Neural cell (in vitro differentiated cells): ENCODE measurements at regions not wholly inside any gene's neighbourhood (a gene's known extent, or its start where the extent isn't known, plus 50 kb on each side); places are given as distances from the start of the nearest gene placed in this dataset.

ENCODE experiments used
- H2AFZ ChIP-seq: fragments of 200-600, 300-800 bp; sonication (generic), shearing (Covaris generic); 2 replicates; pipeline ENCODE4 v1.6.0; 2014; ENCODE audit warnings: low read depth, mild to moderate bottlenecking, antibody characterized with exemption, low read length, moderate library complexity
- H3F3A ChIP-seq: fragments of 200-600 bp; shearing (Covaris generic); 2 replicates; pipeline ENCODE4 v1.6.1; 2016; ENCODE audit warnings: mild to moderate bottlenecking, moderate library complexity, mixed read lengths, antibody characterized with exemption, low read length; ENCODE audit not compliant: insufficient read depth, poor library complexity, severe bottlenecking
- H3K27ac ChIP-seq: fragments of 200-600, 300-800 bp; sonication (generic), shearing (Covaris generic); 2 replicates; pipeline ENCODE4 v1.5.1; 2014; ENCODE audit warnings: mild to moderate bottlenecking, low read length, moderate library complexity
- H3K27me3 ChIP-seq: fragments of 300-800, 200-600 bp; sonication (generic), shearing (Covaris generic); 2 replicates; pipeline ENCODE4 v1.6.0; 2014; ENCODE audit warnings: mild to moderate bottlenecking, low read depth, low read length, moderate library complexity; ENCODE audit not compliant: insufficient read depth
- H3K36me3 ChIP-seq: fragments of 300-800, 200-600 bp; sonication (generic), shearing (Covaris generic); 2 replicates; pipeline ENCODE4 v1.5.1; 2014; ENCODE audit warnings: mild to moderate bottlenecking, antibody characterized with exemption, low read length, moderate library complexity; ENCODE audit not compliant: insufficient read depth
- H3K4me2 ChIP-seq: fragments of 300-800, 200-600 bp; sonication (generic), shearing (Covaris generic); 2 replicates; pipeline ENCODE4 v1.6.0; 2014; ENCODE audit warnings: mild to moderate bottlenecking, low read length
- H3K4me3 ChIP-seq: fragments of 300-800, 200-600 bp; sonication (generic), shearing (Covaris generic); 2 replicates; pipeline ENCODE4 v1.5.1; 2014; ENCODE audit warnings: mild to moderate bottlenecking, low read length, moderate library complexity
- H3K79me2 ChIP-seq: fragments of 200-600 bp; shearing (Covaris generic); replicated peaks from 2 replicates; pipeline ENCODE4 v1.6.0; 2014; ENCODE audit warnings: mild to moderate bottlenecking, low read length, moderate library complexity; ENCODE audit not compliant: insufficient read depth
- H3K9ac ChIP-seq: fragments of 300-800, 200-600 bp; sonication (generic), shearing (Covaris generic); 2 replicates; pipeline ENCODE4 v1.6.1; 2016; ENCODE audit warnings: mild to moderate bottlenecking, low read length, mixed read lengths
- H3K9me2 ChIP-seq: fragments of 200-600 bp; shearing (Covaris generic); 2 replicates; pipeline ENCODE4 v1.6.1; 2016; ENCODE audit warnings: mild to moderate bottlenecking, low read length, mixed read lengths; ENCODE audit not compliant: insufficient read depth
- H3K9me3 ChIP-seq: fragments of 200-600, 300-800 bp; sonication (generic), shearing (Covaris generic); 2 replicates; pipeline ENCODE4 v1.6.1; 2016; ENCODE audit warnings: mild to moderate bottlenecking, mixed run types, low read length, moderate library complexity, mixed read lengths
- H4K20me1 ChIP-seq: fragments of 200-600 bp; shearing (Covaris generic); 2 replicates; pipeline ENCODE4 v1.6.1; 2016; ENCODE audit warnings: mild to moderate bottlenecking, mixed run types; ENCODE audit not compliant: insufficient read depth
- CTCF ChIP-seq: fragments of 450-650 bp; IDR thresholded peaks from 2 replicates; pipeline ENCODE4 v1.5.1; 2014; ENCODE audit warnings: antibody characterized with exemption, mild to moderate bottlenecking, moderate library complexity; ENCODE audit not compliant: poor library complexity, severe bottlenecking
- EP300 ChIP-seq: fragments of 450-650 bp; conservative IDR thresholded peaks from 2 replicates; pipeline ENCODE4 v1.6.1; 2014; ENCODE audit warnings: antibody characterized with exemption, mild to moderate bottlenecking, moderate library complexity; ENCODE audit not compliant: poor library complexity, severe bottlenecking
- EZH2 ChIP-seq: fragments of 200-600, 300-800 bp; shearing (Covaris generic), sonication (generic); IDR thresholded peaks from 2 replicates; pipeline ENCODE4 v1.6.1; 2014; ENCODE audit warnings: antibody characterized with exemption, low read length, borderline replicate concordance, mild to moderate bottlenecking; ENCODE audit not compliant: insufficient read depth, poor library complexity, severe bottlenecking
- MXI1 ChIP-seq: fragments of 450-650 bp; conservative IDR thresholded peaks from 2 replicates; pipeline ENCODE4 v1.6.1; 2014; ENCODE audit warnings: antibody characterized with exemption, mild to moderate bottlenecking; ENCODE audit not compliant: poor library complexity, severe bottlenecking
- POLR2AphosphoS5 ChIP-seq: IDR thresholded peaks from 2 replicates; pipeline ENCODE4 v1.6.1; 2012
- RAD21 ChIP-seq: fragments of 450-650 bp; conservative IDR thresholded peaks from 2 replicates; pipeline ENCODE4 v1.6.1; 2014; ENCODE audit warnings: antibody characterized with exemption, mild to moderate bottlenecking, moderate library complexity
- REST ChIP-seq: IDR thresholded peaks from 2 replicates; pipeline ENCODE4 v1.6.1; 2012; ENCODE audit warnings: borderline replicate concordance
- SMC3 ChIP-seq: fragments of 450-650 bp; conservative IDR thresholded peaks from 2 replicates; pipeline ENCODE4 v1.6.1; 2014; ENCODE audit warnings: antibody characterized with exemption, mild to moderate bottlenecking, moderate library complexity; ENCODE audit not compliant: poor library complexity
- TAF1 ChIP-seq: IDR thresholded peaks from 2 replicates; pipeline ENCODE4 v1.6.1; 2012; ENCODE audit warnings: low read depth

GRCh38 chr6:82779041-82779440 is 286.6 kb downstream of the UBE3D start:
- Histone ChIP-seq H4K20me1 (no peaks in the 10 kb centered on the region), H3K9me2 (no peaks in the 10 kb centered on the region), H3K27ac (no peak overlapping the region), H2AFZ (no peak overlapping the region), H3K36me3 (no peaks in the 10 kb centered on the region), H3K4me3 (no peak overlapping the region), H3K9ac (no peak overlapping the region), H3K27me3 (no peaks in the 10 kb centered on the region), H3F3A (no peaks in the 10 kb centered on the region), H3K79me2 (no peaks in the 10 kb centered on the region), H3K4me2 (no peak overlapping the region), H3K9me3 (no peaks in the 10 kb centered on the region)
- TF ChIP-seq CTCF (no peak), REST (no peak), TAF1 (no peak), RAD21 (no peak), EP300 (no peak), POLR2AphosphoS5 (no peak), SMC3 (no peak)

DNA sequence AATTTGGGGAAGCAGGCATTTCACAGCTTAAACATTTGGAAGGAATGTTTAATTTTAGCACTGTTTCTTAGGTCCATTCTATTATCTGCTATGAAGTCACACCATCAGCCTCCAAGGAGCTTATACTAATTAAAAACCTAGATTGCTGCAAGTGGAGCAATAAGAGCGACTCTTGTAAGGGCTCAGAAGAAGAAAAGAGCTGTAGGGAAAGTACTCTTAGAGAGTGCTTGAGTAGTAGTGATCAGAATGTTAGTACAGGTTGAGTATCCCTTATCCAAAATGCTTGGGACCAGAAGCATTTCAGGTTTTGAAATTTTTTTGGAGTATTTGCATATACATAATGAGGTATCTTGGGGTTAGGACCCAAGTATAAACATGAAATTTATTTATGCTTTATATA is 285.3 kb downstream of the UBE3D start:
- no peak overlapping the region for H3K9ac ChIP-seq
- H3K36me3 ChIP-seq, result no peaks in the 10 kb centered on the region
- H3K79me2 ChIP-seq, result no peaks in the 10 kb centered on the region
- H3K27ac ChIP-seq, result no peak overlapping the region
- no peak overlapping the region for H3K4me3 ChIP-seq
- no peak overlapping the region for H3K4me2 ChIP-seq
- H4K20me1 ChIP-seq, result no peaks in the 10 kb centered on the region
- H3F3A ChIP-seq, result no peaks in the 10 kb centered on the region
- H2AFZ ChIP-seq, result no peak overlapping the region
- H3K9me3 ChIP-seq, result no peaks in the 10 kb centered on the region
- TF ChIP-seq MXI1 (no peak), CTCF (no peak), EP300 (no peak), EZH2 (no peak), POLR2AphosphoS5 (no peak), TAF1 (no peak), RAD21 (no peak), REST (no peak), SMC3 (no peak)
- no peaks in the 10 kb centered on the region for H3K9me2 ChIP-seq
- no peaks in the 10 kb centered on the region for H3K27me3 ChIP-seq
